ENCODE measurements at regions not wholly inside any gene's neighbourhood (a gene's known extent, or its start where the extent isn't known, plus 50 kb on each side); places are given as distances from the start of the nearest gene placed in this dataset.

- TF ChIP-seq SPI1 (IDR thresholded peaks at IDR 0.05; ENCODE audit: borderline replicate concordance, low read depth) (no peak), GABPA (IDR thresholded peaks at IDR 0.05; ENCODE audit: low read depth) (no peak), CTCF (IDR thresholded peaks at IDR 0.05; ENCODE audit: insufficient read depth, low read length) (no peak), REST (IDR thresholded peaks at IDR 0.05; ENCODE audit: insufficient replicate concordance, low read depth) (no peak), POLR2AphosphoS5 (IDR thresholded peaks at IDR 0.05; ENCODE audit: low read depth) (no peak)
- no peak overlapping the region for H3K4me3 ChIP-seq (replicated peaks; ENCODE audit: insufficient read depth, low read length)
- no peak overlapping the region for H3K27ac ChIP-seq (replicated peaks)
- H3K27me3 ChIP-seq (ENCODE audit: insufficient read depth, poor library complexity, severe bottlenecking), result peaks cover 3% of the 10 kb centered on the region
- no peak for DNase-seq (ENCODE audit: low read depth in 1 of 2, low spot score in 1 of 2)
Observed at GRCh38 chr19:29015569-29015968, 197.4 kb downstream of the UQCRFS1 start.

GRCh38 chr19:29014857-29015436 is 198.0 kb downstream of the UQCRFS1 start:
- no peak overlapping the region for H3K4me3 ChIP-seq (replicated peaks; ENCODE audit: insufficient read depth, low read length)
- no peak for DNase-seq (ENCODE audit: low read depth in 1 of 2, low spot score in 1 of 2)
- peaks cover 3% of the 10 kb centered on the region for H3K27me3 ChIP-seq (ENCODE audit: insufficient read depth, poor library complexity, severe bottlenecking)
- H3K27ac ChIP-seq (replicated peaks), result no peak overlapping the region
- TF ChIP-seq REST (IDR thresholded peaks at IDR 0.05; ENCODE audit: insufficient replicate concordance, low read depth), result no peak

GRCh38 chr19:29013988-29014387 is 199.0 kb downstream of the UQCRFS1 start:
- Histone ChIP-seq H3K27me3 (ENCODE audit: insufficient read depth, poor library complexity, severe bottlenecking) (peaks cover 3% of the 10 kb centered on the region), H3K27ac (replicated peaks) (no peak overlapping the region), H3K4me3 (replicated peaks; ENCODE audit: insufficient read depth, low read length) (no peak overlapping the region)
- no peak for DNase-seq (ENCODE audit: low read depth in 1 of 2, low spot score in 1 of 2)
- TF ChIP-seq POLR2AphosphoS5 (IDR thresholded peaks at IDR 0.05; ENCODE audit: low read depth), result no peak

DNA sequence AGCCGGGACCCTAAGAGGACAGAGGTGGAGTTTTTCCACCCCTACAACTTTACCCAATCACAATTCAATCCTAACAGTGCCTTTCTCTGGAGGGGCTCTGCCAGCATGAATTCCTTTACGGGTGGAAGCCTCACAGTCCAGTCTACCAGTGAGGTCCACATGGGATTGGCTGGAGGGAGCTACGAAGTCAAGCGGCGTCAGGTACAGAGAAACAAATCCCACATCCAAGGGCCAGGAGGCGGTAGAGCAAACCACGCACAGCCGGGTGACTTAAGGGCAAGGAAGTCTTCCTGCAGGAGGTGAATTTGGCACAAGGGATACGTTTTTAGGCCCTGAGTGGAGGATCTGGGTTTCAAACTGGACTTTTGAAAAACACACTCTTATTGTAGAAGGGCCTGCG is 199.6 kb downstream of the UQCRFS1 start:
- H3K27me3 ChIP-seq (ENCODE audit: insufficient read depth, poor library complexity, severe bottlenecking), result peaks cover 3% of the 10 kb centered on the region
- TF ChIP-seq POLR2AphosphoS5 (IDR thresholded peaks at IDR 0.05; ENCODE audit: low read depth) (no peak), GABPA (IDR thresholded peaks at IDR 0.05; ENCODE audit: low read depth) (no peak), CTCF (IDR thresholded peaks at IDR 0.05; ENCODE audit: insufficient read depth, low read length) (no peak), REST (IDR thresholded peaks at IDR 0.05; ENCODE audit: insufficient replicate concordance, low read depth) (no peak), SPI1 (IDR thresholded peaks at IDR 0.05; ENCODE audit: borderline replicate concordance, low read depth) (no peak)
- no peak for DNase-seq (ENCODE audit: low read depth in 1 of 2, low spot score in 1 of 2)
- no peak overlapping the region for H3K4me3 ChIP-seq (replicated peaks; ENCODE audit: insufficient read depth, low read length)
- no peak overlapping the region for H3K27ac ChIP-seq (replicated peaks)
